ENCODE measurements at regions not wholly inside any gene's neighbourhood (a gene's known extent, or its start where the extent isn't known, plus 50 kb on each side); places are given as distances from the start of the nearest gene placed in this dataset.

GRCh38 chr5:166957782-166958181 is 1333.7 kb upstream of the WWC1 start:
- no peak for TF ChIP-seq CTCF (conservative IDR thresholded peaks at IDR 0.05)
- no peak overlapping the region for H3K27ac ChIP-seq

GRCh38 chr5:166959766-166960165 is 1331.7 kb upstream of the WWC1 start:
- TF ChIP-seq CTCF (conservative IDR thresholded peaks at IDR 0.05): no peak
- no peak overlapping the region for H3K27ac ChIP-seq

DNA sequence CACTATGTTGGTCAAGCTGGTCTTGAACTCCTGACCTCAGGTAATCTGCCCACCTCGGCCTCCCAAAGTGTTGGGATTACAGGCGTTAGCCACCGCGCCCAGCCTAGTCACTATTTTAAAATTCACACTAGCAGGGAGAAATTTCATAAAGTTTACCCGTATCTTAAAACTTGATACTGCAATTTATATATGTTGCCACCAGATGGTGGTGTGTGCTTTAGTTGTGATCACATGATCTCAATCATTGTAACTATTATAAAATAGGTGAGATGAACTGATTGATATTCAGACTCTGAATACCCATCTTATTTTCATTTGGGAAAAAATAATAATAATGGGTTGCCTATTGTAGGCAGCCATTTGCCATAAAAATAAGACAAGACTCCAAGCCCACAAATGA is 1330.4 kb upstream of the WWC1 start:
- TF ChIP-seq CTCF (conservative IDR thresholded peaks at IDR 0.05): peak; percentile 53
- no peak overlapping the region for H3K27ac ChIP-seq

DNA sequence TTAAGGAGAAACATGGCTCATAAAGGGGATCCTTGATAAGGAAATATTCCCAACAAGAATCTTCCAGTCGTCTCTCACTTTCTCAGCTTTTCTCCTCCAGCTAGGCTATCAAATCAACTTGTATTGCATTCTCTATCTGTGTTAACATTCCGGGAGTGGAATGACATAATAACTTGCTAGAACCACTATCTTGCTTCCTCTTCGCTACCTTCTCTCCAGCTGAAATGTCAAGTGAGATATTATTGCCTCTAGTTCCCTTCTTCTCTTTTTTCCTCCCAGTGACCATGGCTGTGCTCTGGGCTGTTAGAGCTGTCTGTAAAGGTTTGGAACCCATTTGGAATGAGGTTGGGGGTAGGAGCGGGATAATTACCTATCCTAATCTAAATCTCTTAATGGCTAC is 1329.5 kb upstream of the WWC1 start:
- no peak overlapping the region for H3K27ac ChIP-seq
- TF ChIP-seq CTCF (conservative IDR thresholded peaks at IDR 0.05): no peak

GRCh38 chr5:166962461-166962860 is 1329.0 kb upstream of the WWC1 start:
- TF ChIP-seq CTCF (conservative IDR thresholded peaks at IDR 0.05): no peak
- H3K27ac ChIP-seq: no peak overlapping the region

DNA sequence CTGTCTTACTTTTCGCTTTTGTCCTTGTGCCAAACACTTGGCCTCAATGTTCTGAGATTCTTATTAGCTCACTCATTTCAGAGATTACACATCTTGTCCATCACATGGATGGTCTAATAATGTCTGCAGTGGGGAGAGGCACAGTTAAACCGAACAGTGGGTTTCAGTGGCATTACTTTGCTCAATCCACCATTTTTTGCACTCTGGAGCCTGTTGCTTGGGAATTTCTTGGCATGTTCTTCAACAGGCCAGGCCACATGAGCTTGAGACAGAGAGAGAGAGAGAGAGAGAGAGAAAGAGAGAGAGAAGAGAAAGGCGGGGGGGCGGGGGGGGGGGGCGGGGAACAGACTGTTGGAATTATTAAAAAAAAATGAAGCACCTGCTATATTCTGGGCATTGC is 1327.8 kb upstream of the WWC1 start:
- TF ChIP-seq CTCF (conservative IDR thresholded peaks at IDR 0.05): no peak
- no peak overlapping the region for H3K27ac ChIP-seq

DNA sequence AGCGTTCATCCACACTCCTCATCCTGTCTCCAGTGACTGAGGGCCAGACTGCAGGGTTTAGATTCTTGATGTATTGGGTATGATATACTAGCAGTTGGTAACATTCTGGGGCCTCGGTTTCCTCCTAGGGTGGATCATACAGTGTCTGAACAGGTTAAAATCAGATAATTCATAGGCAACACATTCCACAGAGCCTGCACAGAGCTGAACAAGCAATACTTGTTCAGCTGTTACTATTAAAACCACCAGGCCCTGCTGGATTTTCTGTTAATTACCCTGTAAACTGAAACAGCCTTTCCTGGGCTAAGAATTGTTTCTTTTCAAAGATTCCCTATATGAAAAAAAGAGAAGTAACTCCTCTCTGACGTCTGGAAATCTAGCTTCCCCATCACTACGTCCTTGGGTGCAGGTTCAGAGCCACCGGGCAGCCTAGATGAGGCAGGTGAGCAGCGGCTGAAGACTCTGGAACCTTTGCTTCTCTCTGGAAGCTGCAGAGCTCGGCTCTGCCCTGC is 1313.5 kb upstream of the WWC1 start:
- TF ChIP-seq CTCF (conservative IDR thresholded peaks at IDR 0.05): no peak
- no peak overlapping the region for H3K27ac ChIP-seq
